NCI-H524 treated with DMSO at 0.1 percent for 48 hours (cell line): ENCODE measurements at regions not wholly inside any gene's neighbourhood (a gene's known extent, or its start where the extent isn't known, plus 50 kb on each side); places are given as distances from the start of the nearest gene placed in this dataset.

Experiments
- DNase-seq: peaks from one replicate; lab custom pipeline; 2025; lab: John Stamatoyannopoulos, UW

- DNase-seq, result no peak
These were observed 129.7 kb downstream of the DTWD1 start for GRCh38 chr15:49750553-49750952.

GRCh38 chr15:49751191-49751590 lies 130.3 kb downstream of the DTWD1 start:
- DNase-seq, result no peak

- no peak for DNase-seq
These were observed 130.9 kb downstream of the DTWD1 start for GRCh38 chr15:49751751-49752150.

GRCh38 chr15:49752517-49752916 lies 131.7 kb downstream of the DTWD1 start:
- no peak for DNase-seq

- no peak for DNase-seq
These were observed 137.6 kb downstream of the DTWD1 start for GRCh38 chr15:49758456-49758855.

- DNase-seq, result no peak
These were observed 138.0 kb downstream of the DTWD1 start for GRCh38 chr15:49758856-49759255.

GRCh38 chr15:49760749-49761148 lies 139.9 kb downstream of the DTWD1 start:
- no peak for DNase-seq

GRCh38 chr15:49769225-49769624 lies 148.4 kb downstream of the DTWD1 start:
- no peak for DNase-seq

- no peak for DNase-seq
These were observed 168.6 kb downstream of the DTWD1 start for GRCh38 chr15:49789436-49789835.

- DNase-seq, result no peak
These were observed 173.1 kb downstream of the DTWD1 start for GRCh38 chr15:49793943-49794342.

- no peak for DNase-seq
These were observed 180.9 kb downstream of the DTWD1 start for GRCh38 chr15:49801796-49802195.
